H1 (cell line): ENCODE measurements at regions not wholly inside any gene's neighbourhood (a gene's known extent, or its start where the extent isn't known, plus 50 kb on each side); places are given as distances from the start of the nearest gene placed in this dataset.

Source experiments
- FOSL1 ChIP-seq: IDR thresholded peaks from 2 replicates; pipeline ENCODE4 v1.6.1; 2011; ENCODE audit warnings: mild to moderate bottlenecking, low read depth, low read length, moderate library complexity; ENCODE audit not compliant: insufficient read depth
- GTF2F1 ChIP-seq: IDR thresholded peaks from 2 replicates; pipeline ENCODE4 v1.6.1; 2012; ENCODE audit warnings: low read depth, low read length, improper control_type of control experiment, borderline replicate concordance
- HDAC2 ChIP-seq, 2 experiments: fragments of 300-600 bp in 1 of 2; sonication (generic) in 1 of 2; IDR thresholded peaks; 2 replicates each; pipeline ENCODE4 v1.6.1; 2011 to 2012; ENCODE audit warnings: low read depth in 2 of 2, low read length in 2 of 2, mild to moderate bottlenecking in 2 of 2, moderate library complexity in 2 of 2, borderline replicate concordance in 1 of 2, inconsistent platforms in 1 of 2
- POLR2AphosphoS5 ChIP-seq: IDR thresholded peaks from 2 replicates; pipeline ENCODE4 v1.6.1; 2011; ENCODE audit warnings: low read depth, low read length
- RNF2 ChIP-seq: fragments of 200-900, 300-1000 bp; sonication (generic); IDR thresholded peaks from 2 replicates; pipeline ENCODE4 v1.7.1; 2016; ENCODE audit warnings: borderline replicate concordance, low read depth, mild to moderate bottlenecking, antibody characterized with exemption, low read length; ENCODE audit not compliant: poor library complexity, severe bottlenecking; ENCODE audit errors: missing control alignments
- TCF12 ChIP-seq: IDR thresholded peaks from 2 replicates; pipeline ENCODE4 v1.6.1; 2011; ENCODE audit warnings: low read depth, mild to moderate bottlenecking, low read length

DNA sequence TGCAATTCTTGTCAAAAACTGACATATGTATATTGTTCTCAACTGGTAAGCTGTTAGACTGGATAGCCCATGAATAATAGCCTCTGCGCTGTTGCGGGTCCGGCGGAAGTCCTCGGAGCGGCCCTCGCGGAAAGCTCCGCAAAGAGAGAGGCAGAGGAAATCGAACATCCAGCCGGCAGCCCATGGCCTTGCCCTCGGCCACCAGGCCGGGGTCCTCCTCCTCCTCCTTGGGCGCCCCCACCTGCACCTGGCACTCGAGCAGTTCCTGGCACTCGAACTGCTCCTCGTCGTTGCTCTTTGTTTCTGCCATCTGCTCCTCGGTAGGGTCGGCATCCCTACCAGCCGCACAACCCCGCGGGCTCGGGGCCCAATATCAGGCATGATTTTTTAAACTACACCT, 1176.3 kb downstream of the PCDH18 start (continued):
- no peak for TF ChIP-seq RNF2
- no peak for TF ChIP-seq FOSL1
- no peak for TF ChIP-seq TCF12
- no peak for TF ChIP-seq POLR2AphosphoS5
- TF ChIP-seq GTF2F1, result no peak
- no peak for TF ChIP-seq HDAC2 (IDR thresholded peaks at IDR 0.05; ENCODE audit: borderline replicate concordance in 1 of 2, low read depth in 2 of 2, low read length in 2 of 2)
